ENCODE measurements at regions not wholly inside any gene's neighbourhood (a gene's known extent, or its start where the extent isn't known, plus 50 kb on each side); places are given as distances from the start of the nearest gene placed in this dataset.

- DNase-seq (ENCODE audit: low read depth): no peak
Measured at GRCh38 chr21:35266546-35266945, 217.4 kb upstream of the RUNX1 start.

- peak; percentile 83 for DNase-seq (ENCODE audit: low read depth)
Measured at GRCh38 chr21:35265170-35265877, 216.2 kb upstream of the RUNX1 start.

GRCh38 chr21:35259457-35259856 is 210.4 kb upstream of the RUNX1 start:
- DNase-seq (ENCODE audit: low read depth): no peak

GRCh38 chr21:35258521-35258920 is 209.4 kb upstream of the RUNX1 start:
- DNase-seq (ENCODE audit: low read depth): no peak

GRCh38 chr21:35257413-35257812 is 208.3 kb upstream of the RUNX1 start:
- DNase-seq (ENCODE audit: low read depth): peak; percentile 90

- peak; percentile 97 for DNase-seq (ENCODE audit: low read depth)
Measured at GRCh38 chr21:35256468-35256988, 207.4 kb upstream of the RUNX1 start.

- DNase-seq (ENCODE audit: low read depth): no peak
Measured at GRCh38 chr21:35254765-35255138, 205.7 kb upstream of the RUNX1 start.

GRCh38 chr21:35254006-35254764 is 205.1 kb upstream of the RUNX1 start:
- peak; percentile 78 for DNase-seq (ENCODE audit: low read depth)

- peak; percentile 82 for DNase-seq (ENCODE audit: low read depth)
Measured at GRCh38 chr21:35252831-35253230, 203.7 kb upstream of the RUNX1 start.

GRCh38 chr21:35249636-35250035 is 200.5 kb upstream of the RUNX1 start:
- DNase-seq (ENCODE audit: low read depth): no peak

GRCh38 chr21:35245879-35246278 is 196.8 kb upstream of the RUNX1 start:
- DNase-seq (ENCODE audit: low read depth): no peak

GRCh38 chr21:35244514-35244913 is 195.4 kb upstream of the RUNX1 start:
- peak; percentile 42 for DNase-seq (ENCODE audit: low read depth)

- no peak for DNase-seq (ENCODE audit: low read depth)
Measured at GRCh38 chr21:35243171-35243570, 194.1 kb upstream of the RUNX1 start.

GRCh38 chr21:35239811-35240219 is 190.7 kb upstream of the RUNX1 start:
- peak; percentile 36 for DNase-seq (ENCODE audit: low read depth)

GRCh38 chr21:35238119-35238518 is 189.0 kb upstream of the RUNX1 start:
- DNase-seq (ENCODE audit: low read depth): no peak

- no peak for DNase-seq (ENCODE audit: low read depth)
Measured at GRCh38 chr21:35237287-35237686, 188.2 kb upstream of the RUNX1 start.

- DNase-seq (ENCODE audit: low read depth): no peak
Measured at GRCh38 chr21:35236090-35236489, 187.0 kb upstream of the RUNX1 start.

- peak; percentile 58 for DNase-seq (ENCODE audit: low read depth)
Measured at GRCh38 chr21:35234725-35235124, 185.6 kb upstream of the RUNX1 start.

GRCh38 chr21:35233756-35234155 is 184.7 kb upstream of the RUNX1 start:
- no peak for DNase-seq (ENCODE audit: low read depth)

- DNase-seq (ENCODE audit: low read depth): peak; percentile 97
Measured at GRCh38 chr21:35232545-35233176, 183.6 kb upstream of the RUNX1 start.

- peak; percentile 62 for DNase-seq (ENCODE audit: low read depth)
Measured at GRCh38 chr21:35231090-35231489, 182.0 kb upstream of the RUNX1 start.

GRCh38 chr21:35229290-35229689 is 180.2 kb upstream of the RUNX1 start:
- DNase-seq (ENCODE audit: low read depth): no peak

- DNase-seq (ENCODE audit: low read depth): no peak
Measured at GRCh38 chr21:35227786-35228185, 178.7 kb upstream of the RUNX1 start.
